C4-2B (cell line): ENCODE measurements at regions not wholly inside any gene's neighbourhood (a gene's known extent, or its start where the extent isn't known, plus 50 kb on each side); places are given as distances from the start of the nearest gene placed in this dataset.

Experiments used
- ZFX ChIP-seq: fragments of 450-650 bp; IDR thresholded peaks from 2 replicates; pipeline ENCODE4 v1.6.1; 2017
- TF ChIP-seq, protein P1 (sequence below): fragments of 450-650 bp; conservative IDR thresholded peaks from 2 replicates; pipeline ENCODE4 v1.5.1; 2017; ENCODE audit warnings: mild to moderate bottlenecking

DNA sequence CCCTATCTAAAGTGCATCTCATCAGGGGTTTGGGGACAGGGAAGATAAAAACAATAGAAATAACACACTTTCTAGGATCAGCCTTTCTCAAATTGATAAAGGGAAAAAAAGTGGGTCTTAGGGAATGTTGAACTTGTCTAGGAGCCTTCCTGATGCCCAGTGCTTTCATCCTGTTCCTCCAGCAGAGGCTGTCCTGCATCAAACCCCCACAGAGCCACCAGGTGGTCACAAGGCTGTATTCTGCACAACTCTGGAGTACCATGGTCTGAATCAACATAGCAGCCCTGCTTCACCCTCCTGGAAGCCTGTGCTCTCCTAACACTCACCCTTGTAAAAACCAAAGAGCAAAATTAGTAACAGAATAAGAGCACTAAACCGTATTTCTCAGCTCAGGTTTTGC, 118.5 kb upstream of the SLC25A36 start:
- TF ChIP-seq, protein P1, sequence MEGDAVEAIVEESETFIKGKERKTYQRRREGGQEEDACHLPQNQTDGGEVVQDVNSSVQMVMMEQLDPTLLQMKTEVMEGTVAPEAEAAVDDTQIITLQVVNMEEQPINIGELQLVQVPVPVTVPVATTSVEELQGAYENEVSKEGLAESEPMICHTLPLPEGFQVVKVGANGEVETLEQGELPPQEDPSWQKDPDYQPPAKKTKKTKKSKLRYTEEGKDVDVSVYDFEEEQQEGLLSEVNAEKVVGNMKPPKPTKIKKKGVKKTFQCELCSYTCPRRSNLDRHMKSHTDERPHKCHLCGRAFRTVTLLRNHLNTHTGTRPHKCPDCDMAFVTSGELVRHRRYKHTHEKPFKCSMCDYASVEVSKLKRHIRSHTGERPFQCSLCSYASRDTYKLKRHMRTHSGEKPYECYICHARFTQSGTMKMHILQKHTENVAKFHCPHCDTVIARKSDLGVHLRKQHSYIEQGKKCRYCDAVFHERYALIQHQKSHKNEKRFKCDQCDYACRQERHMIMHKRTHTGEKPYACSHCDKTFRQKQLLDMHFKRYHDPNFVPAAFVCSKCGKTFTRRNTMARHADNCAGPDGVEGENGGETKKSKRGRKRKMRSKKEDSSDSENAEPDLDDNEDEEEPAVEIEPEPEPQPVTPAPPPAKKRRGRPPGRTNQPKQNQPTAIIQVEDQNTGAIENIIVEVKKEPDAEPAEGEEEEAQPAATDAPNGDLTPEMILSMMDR, result no peak
- TF ChIP-seq ZFX, result no peak
